GM19239 (cell line): ENCODE measurements at regions not wholly inside any gene's neighbourhood (a gene's known extent, or its start where the extent isn't known, plus 50 kb on each side); places are given as distances from the start of the nearest gene placed in this dataset.

Experiments
- DNase-seq: peaks from one replicate; pipeline ENCODE4 v3.0.0; 2011; ENCODE audit warnings: low spot score; ENCODE audit not compliant: insufficient read length
- FAIRE-seq: peaks from 2 replicates; lab custom pipeline; 2011; peaks lifted over from hg19 to GRCh38; lab: Jason Lieb, UNC

DNA sequence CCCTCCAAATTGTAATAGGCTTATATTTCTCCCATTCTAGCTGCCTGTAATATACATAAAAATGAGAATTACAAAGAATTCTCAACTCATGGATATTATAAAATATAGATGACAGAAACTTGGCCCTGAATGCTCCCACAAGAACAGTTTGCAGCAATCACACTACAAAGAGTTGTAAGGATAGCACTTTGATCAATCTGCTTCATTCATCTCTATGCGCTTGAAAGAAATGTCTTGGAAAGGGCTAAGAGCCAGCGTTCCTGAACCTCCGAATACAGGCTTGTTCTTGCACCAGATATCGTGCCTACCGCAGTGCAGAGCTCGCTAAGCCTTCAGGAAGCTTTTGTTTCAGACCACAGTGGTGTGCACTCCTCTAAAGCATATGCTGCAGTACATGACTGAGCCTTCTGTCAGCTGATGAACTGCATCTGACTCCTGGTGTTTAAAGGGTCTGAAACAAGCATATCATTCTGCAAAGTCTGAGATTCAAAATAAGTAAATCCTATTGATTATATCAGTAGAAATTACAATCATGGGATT is 417.6 kb upstream of the ZFP42 start:
- FAIRE-seq (no peak), DNase-seq (no peak)

DNA sequence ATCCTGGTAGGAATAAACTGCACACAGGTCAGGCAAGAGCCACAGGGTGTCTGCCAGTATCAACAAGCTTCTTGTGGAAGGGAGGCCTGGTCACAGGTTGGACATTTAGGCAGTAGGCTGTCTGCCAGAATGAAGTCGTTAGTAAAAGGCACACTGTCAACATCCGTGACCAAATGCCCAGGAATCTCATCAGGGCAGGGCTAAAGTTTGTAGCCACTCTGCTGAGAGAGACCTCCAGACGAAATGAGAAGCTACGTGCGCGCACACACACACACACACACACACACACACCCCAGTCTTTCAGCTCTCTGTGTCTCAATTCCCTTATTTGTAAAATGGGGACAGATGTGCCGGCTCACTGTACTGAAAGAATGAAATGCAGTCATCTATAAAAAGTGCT is 408.7 kb upstream of the ZFP42 start:
- DNase-seq (no peak), FAIRE-seq (no peak)

- FAIRE-seq = no peak
- DNase-seq = no peak
Measured at GRCh38 chr4:187598196-187598595, 397.4 kb upstream of the ZFP42 start.

DNA sequence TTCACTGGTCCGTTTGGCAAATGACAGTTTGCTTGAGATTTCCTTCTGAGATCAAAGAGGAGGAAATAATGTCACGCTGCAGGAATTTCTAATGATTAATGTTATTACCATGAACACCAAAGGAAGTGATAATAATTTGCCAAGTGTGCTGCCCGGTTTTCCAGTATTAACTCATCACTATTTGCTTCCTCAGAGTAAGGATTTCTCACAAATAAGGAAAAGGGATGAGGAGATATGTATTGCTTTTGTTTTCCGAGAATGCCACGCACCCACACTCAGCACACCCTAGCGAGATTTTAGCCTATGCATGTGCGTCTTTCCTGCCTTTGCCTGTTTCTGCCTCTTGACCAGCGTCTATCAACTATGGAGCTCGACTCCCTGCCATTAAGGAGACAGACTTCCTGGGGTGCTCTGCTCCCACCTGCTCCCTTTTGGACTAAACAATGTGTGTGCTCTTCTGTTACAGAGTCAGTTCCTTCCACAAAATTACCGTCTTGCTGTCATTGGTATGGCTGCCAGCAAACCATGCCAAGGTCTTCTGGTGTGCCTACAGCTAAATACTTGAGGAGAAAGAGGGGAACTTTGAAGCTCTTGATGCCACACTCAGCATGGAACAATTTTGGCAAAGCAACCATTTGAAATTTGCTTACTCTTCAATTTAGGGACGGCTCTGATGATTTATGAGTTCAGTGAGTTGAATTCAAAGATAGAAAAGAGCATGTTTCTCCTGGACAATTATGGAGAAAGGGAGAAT is 393.1 kb upstream of the ZFP42 start:
- FAIRE-seq = no peak
- no peak for DNase-seq

DNA sequence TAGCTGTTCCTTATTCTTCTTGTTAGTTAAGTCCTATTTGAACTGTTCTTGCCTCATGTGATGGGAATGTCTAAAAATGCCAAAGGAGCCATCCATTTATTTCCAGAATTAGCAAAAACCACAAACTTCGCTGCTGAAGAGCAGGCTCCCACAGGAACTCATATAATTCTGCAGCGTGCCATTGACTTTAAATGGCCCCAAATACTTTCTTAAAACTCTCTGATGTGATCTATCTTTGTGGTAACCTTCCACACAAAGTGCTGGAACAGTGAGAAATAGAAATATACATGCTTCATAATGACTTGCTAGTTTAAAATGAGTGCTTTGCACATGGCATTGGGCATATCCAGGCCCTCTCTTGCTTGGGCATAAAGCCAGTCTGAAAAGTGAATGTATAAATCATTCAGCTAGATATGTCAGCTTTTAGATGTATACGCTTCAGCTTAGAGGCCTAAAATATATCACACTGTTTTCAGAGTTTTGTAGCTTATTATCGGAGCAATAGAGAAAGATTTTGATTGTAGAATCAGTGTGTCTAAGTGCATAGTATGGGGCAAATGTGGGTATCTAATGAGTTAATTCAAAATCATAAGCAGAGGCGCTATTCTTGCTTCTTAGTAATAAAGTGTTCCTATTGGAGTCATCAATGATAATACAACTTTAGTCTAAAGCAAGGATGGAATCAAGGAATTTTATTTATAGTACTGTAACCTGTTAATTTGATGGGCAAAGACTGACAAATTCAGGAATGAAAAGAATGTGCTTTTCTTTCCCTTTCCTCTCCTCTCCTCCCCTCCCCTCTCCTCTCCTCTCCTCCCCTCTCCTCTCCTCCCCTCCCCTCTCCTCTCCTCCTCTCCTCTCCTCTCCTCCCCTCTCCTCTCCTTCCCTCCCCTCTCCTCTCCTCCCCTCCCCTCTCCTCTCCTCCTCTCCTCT is 392.2 kb upstream of the ZFP42 start:
- DNase-seq (no peak), FAIRE-seq (no peak)

GRCh38 chr4:187604984-187605383 is 390.6 kb upstream of the ZFP42 start:
- no peak for DNase-seq

GRCh38 chr4:187606581-187606980 is 389.0 kb upstream of the ZFP42 start:
- FAIRE-seq (no peak), DNase-seq (peak; percentile 1)

More at GRCh38 chr4:187604984-187605383, 390.6 kb upstream of the ZFP42 start:
- no peak for FAIRE-seq

GRCh38 chr4:187608001-187608421 is 387.6 kb upstream of the ZFP42 start:
- no peak for DNase-seq
- no peak for FAIRE-seq

DNA sequence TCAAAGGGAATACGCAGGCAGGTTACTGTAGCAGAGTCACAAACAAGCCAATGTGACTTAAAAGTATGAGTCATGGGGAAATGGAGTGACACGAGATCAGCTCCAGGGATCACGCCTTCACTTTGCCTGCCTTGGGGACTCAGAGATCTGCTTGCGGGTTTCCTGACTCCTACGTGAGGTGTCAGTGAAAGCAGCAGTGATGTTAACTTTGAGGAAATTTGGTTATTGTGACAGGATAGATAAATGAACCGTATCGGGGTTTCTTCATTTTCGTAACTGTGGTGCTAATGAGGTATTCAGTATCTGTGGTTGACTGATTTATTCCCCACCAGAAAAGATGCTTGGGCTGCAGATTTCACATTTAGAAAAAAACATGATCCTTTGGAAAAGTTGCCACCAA is 383.3 kb upstream of the ZFP42 start:
- FAIRE-seq = no peak
- no peak for DNase-seq

DNA sequence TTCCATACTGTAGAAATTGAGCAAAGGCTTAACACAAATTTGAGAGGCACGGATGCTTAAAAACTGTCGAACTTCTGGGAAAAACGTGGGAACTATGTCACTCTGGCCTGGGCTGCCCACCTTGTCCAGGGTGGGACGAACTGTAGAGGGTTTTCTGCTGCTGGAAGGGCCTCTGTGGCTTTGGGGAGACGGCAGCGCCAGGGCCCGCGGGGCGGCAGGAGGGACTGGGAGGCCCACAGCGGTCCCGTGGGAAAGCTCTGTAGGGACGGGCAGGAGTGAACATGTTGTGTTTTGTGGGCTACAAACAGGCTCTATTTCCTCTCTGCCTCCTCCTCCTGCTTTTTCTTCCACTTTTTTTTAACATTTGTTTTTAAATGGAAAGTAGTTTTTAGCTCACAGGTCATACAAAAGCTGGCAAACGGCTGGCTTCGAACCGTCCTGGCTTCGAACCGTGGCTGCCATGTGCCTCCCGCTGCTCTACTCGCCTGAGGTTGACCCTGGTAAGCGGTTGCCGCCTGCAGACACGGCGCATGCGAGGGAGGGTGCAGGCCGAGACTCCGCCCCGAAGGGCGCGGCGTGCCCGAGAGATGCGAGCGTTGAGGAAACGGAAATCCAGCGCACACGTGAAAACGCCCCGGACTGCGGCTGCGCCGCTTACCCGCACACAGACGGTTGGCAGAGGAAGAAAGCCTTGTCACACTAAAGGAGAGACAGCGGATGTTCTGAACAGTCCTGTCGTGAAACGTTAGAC is 382.3 kb upstream of the ZFP42 start:
- DNase-seq (no peak), FAIRE-seq (no peak)

- FAIRE-seq (no peak), DNase-seq (no peak)
Measured at GRCh38 chr4:187615972-187616371, 379.6 kb upstream of the ZFP42 start.

DNA sequence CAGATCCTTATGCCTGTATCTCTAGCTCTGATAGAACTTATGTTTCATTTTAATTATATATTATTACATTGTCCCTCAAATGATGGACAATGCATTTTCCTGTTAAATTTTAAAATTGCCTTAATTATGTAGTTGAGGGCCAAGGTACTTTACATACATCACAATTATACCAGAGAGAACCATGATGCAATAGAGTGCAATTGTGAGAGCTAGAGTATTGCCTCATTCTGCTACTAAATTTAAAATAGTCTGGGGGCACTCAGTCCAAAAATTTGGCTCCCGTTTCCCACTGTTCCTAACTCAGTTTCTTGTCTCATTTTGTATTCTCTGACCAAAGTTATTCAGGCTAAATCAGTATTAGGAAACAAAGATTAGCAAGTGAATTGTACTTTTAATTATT is 378.5 kb upstream of the ZFP42 start:
- FAIRE-seq (no peak), DNase-seq (no peak)

DNA sequence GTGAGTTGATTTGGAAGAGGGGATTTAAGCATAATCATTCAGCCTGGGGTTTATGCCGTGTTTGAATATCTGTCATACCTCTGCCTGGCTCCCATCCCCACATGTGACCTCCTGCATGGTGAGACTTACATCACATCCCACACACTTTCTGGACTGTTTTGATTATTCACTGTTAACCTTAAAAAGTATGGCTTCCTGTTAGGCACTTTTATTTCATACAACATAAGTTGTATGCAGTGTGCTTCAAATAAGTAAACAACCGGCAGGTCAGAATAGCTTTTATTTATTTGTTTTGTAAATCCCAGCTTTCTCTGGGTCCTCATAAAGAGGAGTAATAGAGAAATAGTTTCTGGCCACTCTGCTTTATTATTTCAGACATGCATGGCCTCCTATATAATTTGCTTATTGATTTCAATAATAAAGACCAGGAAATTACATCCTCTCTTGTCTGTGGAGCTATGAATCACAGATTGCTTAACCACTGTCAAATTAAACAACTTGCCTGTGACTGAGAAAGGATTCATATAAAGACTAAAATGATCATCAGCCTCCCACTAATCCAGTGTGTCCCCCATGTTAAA is 376.8 kb upstream of the ZFP42 start:
- FAIRE-seq = no peak
- no peak for DNase-seq

GRCh38 chr4:187619319-187619718 is 376.3 kb upstream of the ZFP42 start:
- no peak for FAIRE-seq
- DNase-seq = no peak

DNA sequence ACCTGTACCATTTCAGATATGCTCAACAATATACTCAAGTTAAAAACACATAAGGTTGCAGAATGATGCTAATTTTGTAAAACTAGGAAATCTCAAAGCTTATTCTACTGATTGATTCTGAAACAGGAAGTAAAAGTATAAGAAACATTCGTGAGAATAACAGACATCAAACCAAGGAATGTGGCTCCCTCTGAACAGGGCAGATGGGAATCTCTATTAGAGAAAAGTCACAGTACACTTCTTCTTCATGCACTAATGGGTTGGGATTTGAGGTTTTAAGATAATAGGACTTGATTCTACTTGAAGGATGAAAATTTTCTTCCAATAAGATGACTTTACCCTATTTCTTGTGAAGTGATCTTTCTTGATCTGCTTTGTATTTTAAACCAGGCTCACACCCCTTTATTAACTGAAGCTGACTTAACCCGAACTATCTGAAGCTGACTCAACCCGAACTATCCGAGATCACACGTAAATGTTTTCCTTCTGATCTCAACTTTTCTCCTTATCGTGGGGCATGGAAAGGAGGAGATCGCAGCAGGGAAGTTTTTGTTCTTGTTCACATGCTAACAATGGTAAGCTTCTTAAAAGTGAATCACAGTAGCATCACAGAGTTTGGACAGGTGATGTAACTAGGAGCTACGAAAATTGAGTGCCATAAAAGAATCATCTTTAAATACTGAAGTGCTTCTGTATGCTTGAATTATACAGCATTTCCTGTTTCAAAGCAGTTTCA is 363.1 kb upstream of the ZFP42 start:
- FAIRE-seq = no peak
- no peak for DNase-seq

DNA sequence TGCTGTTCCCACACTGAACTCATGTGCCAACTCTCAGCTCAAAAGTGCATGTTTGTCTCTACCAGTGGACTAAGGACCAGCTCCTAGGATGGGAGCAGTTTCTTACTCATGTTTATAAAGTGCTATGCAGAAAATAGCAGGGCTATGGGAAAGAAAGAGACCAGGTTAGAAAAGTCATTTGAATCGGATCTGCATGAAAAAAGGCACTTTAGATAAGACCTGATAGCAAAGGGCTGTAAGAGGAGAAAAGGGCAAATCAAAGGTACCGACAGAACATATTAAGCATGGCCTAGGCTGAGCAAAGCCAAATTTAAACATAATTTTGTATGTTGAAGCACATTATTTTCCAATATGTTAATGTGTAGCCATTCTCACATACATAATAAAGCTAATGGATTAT is 362.3 kb upstream of the ZFP42 start:
- FAIRE-seq (no peak), DNase-seq (no peak)

- DNase-seq = no peak
- FAIRE-seq = no peak
Measured at GRCh38 chr4:187656959-187657358, 338.6 kb upstream of the ZFP42 start.

DNA sequence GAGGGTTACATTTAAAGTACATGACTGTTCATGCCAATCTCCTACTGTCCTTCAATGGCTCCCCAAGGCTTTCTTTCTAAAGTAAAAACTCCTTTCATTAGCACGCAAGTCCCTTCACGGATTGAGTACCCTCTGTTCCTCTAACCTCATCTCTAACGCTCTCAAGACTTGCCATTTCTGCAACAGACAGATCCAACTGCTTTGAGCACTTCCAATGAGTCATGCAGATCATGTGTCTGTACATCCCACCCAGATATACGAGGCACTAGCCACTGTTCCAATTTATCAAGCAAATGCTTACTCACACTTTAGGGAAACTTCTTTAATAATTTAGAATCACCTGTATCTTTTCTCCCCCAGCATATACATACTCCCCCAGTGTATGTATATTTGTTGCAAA is 332.5 kb upstream of the ZFP42 start:
- FAIRE-seq = no peak
- DNase-seq = no peak

DNA sequence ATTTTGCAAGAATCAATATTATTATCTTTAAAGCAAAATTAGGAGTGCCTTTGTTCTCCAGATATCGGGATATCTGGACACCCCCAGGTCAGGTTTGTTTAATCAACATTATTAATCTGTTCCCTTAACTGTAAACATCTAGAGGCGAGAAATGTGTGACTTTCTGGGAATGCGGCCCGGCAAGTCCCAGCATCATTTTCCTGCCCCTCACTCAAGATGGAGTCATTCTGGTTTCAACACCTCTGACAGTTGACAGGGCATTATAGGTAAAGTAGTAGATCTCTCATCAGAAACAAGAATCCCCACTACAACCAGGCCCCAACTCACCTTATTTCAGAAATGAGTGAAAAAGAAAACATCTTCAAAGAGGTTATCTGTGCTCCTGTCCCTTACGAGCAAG is 331.6 kb upstream of the ZFP42 start:
- DNase-seq (no peak), FAIRE-seq (no peak)
